ENCODE measurements at regions not wholly inside any gene's neighbourhood (a gene's known extent, or its start where the extent isn't known, plus 50 kb on each side); places are given as distances from the start of the nearest gene placed in this dataset.

- intact Hi-C loops (cut with DNase I), result loop anchor here in 1 of 2 donors (10.0 kb wide), 1 partner anchor 149 kb away; no protein-coding TSS in a partner anchor
- no peak for DNase-seq
- no peak for ATAC-seq
Measured at GRCh38 chr4:184533908-184534307, 59.6 kb upstream of the IRF2 start.

DNA sequence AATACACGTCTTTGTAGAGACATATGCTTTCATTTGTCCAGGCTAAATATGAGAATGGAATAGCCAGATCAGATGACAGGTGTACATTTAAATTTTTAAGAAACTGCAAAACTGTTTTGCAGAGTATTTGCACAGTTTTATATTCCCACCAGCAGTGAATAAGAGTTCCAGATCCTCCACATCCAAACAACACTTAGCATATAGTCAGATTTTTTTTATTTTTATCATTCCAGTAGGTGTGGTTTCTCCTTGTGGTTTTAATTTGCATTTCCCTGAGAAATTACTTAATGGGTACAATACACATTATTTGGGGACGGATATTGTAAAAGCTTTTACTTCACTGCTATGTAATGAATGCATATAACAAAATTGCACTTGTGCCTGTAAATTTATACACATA, 56.7 kb upstream of the IRF2 start:
- ATAC-seq (no peak), DNase-seq (no peak)
- intact Hi-C loops (cut with DNase I), result loop anchor here in 1 of 2 donors (10.0 kb wide), 1 partner anchor 146 kb away; no protein-coding TSS in a partner anchor

GRCh38 chr4:184529283-184529682, 54.9 kb upstream of the IRF2 start:
- ATAC-seq (no peak), DNase-seq (no peak)
- intact Hi-C loops (cut with DNase I), result no loop called here

- ATAC-seq (no peak), DNase-seq (no peak)
- intact Hi-C loops (cut with DNase I), result no loop called here
Measured at GRCh38 chr4:184528713-184529112, 54.4 kb upstream of the IRF2 start.

DNA sequence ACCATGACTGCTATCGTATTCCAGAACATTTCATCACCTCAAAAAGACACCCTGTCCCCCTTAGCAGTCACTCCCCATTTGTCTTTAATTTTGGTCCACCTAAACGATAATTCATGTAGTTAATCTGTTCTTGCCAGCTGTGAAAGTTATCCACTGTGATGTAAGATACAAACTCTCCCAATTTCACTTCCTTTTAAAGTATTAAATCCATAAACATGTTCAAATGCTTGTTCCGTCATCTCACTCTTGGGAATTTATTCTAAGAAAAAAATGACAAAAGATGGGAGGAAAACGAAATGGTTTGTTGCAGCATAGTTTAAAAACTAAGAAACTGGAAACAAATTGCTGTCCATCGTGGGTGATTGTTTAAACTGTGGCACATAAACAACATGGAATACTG, 53.7 kb upstream of the IRF2 start:
- intact Hi-C loops (cut with DNase I), result no loop called here
- DNase-seq, result no peak
- no peak for ATAC-seq

DNA sequence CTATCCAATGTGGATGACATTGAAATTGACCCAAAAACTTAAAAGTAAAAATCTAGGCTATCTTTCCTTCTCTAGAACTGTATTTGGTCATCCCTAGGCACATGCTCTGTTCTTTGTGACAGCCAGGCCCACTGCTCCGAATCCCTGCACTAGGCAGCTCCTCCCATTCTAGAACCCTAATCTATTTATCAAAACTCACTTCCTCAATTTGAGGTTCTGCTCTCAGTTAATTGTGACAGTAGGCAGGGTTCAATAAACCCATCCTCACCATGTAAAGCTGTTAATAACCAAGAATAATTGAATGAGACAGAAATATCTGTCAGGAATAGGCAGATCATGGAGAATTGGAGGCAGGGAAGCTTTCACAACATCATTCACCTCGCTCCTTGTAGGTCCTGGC, 51.9 kb upstream of the IRF2 start:
- DNase-seq, result no peak
- intact Hi-C loops (cut with DNase I), result no loop called here
- no peak for ATAC-seq

Measured in left cardiac atrium (tissue), 4 donors.